CD1c-positive myeloid dendritic cell (primary cell): ENCODE measurements at regions not wholly inside any gene's neighbourhood (a gene's known extent, or its start where the extent isn't known, plus 50 kb on each side); places are given as distances from the start of the nearest gene placed in this dataset.

Source experiments
- DNase-seq: peaks from one replicate; pipeline ENCODE4 v3.0.0-alpha.2; 2016; ENCODE audit errors: extremely low spot score

GRCh38 chr13:43984292-43984691, 104.6 kb downstream of the LACC1 start:
- no peak for DNase-seq

- no peak for DNase-seq
Measured at GRCh38 chr13:43985422-43986072, 105.8 kb downstream of the LACC1 start.

- DNase-seq: no peak
Measured at GRCh38 chr13:43986421-43986981, 106.8 kb downstream of the LACC1 start.

- no peak for DNase-seq
Measured at GRCh38 chr13:43988302-43988701, 108.6 kb downstream of the LACC1 start.

- no peak for DNase-seq
Measured at GRCh38 chr13:43990021-43990420, 110.3 kb downstream of the LACC1 start.

GRCh38 chr13:43990829-43991228, 111.1 kb downstream of the LACC1 start:
- DNase-seq: no peak

GRCh38 chr13:43991773-43992201, 112.1 kb downstream of the LACC1 start:
- no peak for DNase-seq

- no peak for DNase-seq
Measured at GRCh38 chr13:43992211-43992610, 112.5 kb downstream of the LACC1 start.

- no peak for DNase-seq
Measured at GRCh38 chr13:43994999-43995859, 115.5 kb downstream of the LACC1 start.

GRCh38 chr13:43996221-43996620, 116.5 kb downstream of the LACC1 start:
- no peak for DNase-seq

- DNase-seq: no peak
Measured at GRCh38 chr13:44003481-44003880, 123.8 kb downstream of the LACC1 start.

- DNase-seq: no peak
Measured at GRCh38 chr13:44004878-44005277, 125.2 kb downstream of the LACC1 start.

- no peak for DNase-seq
Measured at GRCh38 chr13:44007451-44007850, 127.7 kb downstream of the LACC1 start.

GRCh38 chr13:44011036-44011435, 131.3 kb downstream of the LACC1 start:
- DNase-seq: no peak

- no peak for DNase-seq
Measured at GRCh38 chr13:44012910-44013757, 133.4 kb downstream of the LACC1 start.

- no peak for DNase-seq
Measured at GRCh38 chr13:44013758-44014291, 134.1 kb downstream of the LACC1 start.

- no peak for DNase-seq
Measured at GRCh38 chr13:44014501-44014900, 134.8 kb downstream of the LACC1 start.

GRCh38 chr13:44015118-44015517, 135.4 kb downstream of the LACC1 start:
- DNase-seq: no peak

- DNase-seq: no peak
Measured at GRCh38 chr13:44015811-44016210, 136.1 kb downstream of the LACC1 start.

GRCh38 chr13:44017756-44018309, 138.1 kb downstream of the LACC1 start:
- no peak for DNase-seq

- DNase-seq: no peak
Measured at GRCh38 chr13:44019651-44020050, 139.9 kb downstream of the LACC1 start.
